ENCODE measurements at regions not wholly inside any gene's neighbourhood (a gene's known extent, or its start where the extent isn't known, plus 50 kb on each side); places are given as distances from the start of the nearest gene placed in this dataset.

- no peak for DNase-seq
Observed at GRCh38 chr4:140211693-140212092, 57.7 kb upstream of the MAML3 start.

DNA sequence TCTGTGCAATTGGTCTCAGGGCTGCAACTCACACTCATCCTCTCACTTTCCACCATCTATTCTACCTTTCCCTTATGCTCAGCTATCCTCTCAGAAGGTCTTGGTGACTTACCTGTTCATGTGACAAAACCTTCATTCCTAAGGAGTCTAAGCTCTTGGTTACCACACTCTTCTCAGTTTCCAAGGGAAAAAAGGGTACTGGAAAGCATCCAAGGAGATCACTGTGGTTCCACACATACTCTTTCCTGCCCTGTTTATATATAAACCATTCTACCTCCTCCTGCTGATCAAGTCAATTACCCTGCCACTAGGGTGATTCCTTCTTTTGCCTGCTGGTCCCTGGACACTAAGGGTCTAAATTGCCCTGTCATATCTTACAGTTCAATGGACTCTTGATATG is 57.2 kb upstream of the MAML3 start:
- no peak for DNase-seq

GRCh38 chr4:140208921-140209320 is 54.9 kb upstream of the MAML3 start:
- DNase-seq: no peak
